ENCODE measurements at regions not wholly inside any gene's neighbourhood (a gene's known extent, or its start where the extent isn't known, plus 50 kb on each side); places are given as distances from the start of the nearest gene placed in this dataset.
"Not testable (repeated sequence)": the region's sequence is repeated elsewhere in the genome, so short reads cannot be mapped to it uniquely, and the experiment has no call there.

DNA sequence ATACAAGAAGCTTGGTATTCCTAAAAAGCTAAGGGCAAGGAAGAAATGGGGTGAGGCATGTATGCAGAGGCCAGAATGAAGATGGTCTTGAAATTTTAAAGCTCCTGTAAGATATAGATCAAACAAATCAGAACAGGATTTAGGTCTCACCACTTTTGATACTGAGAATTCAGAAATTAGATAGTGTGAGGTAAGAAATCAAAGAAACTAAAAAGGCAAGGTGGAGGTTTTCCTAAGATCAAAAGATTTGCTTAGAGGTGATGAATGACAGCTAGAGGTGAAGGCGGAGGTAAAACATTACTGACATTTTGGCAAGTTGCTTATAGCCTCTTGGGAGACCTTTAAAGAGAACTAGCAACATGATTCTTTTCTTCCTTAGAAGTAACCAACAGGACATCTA lies 225.2 kb upstream of the SGK1 start:
- no peak overlapping the region for H3K4me3 Mint-ChIP-seq
- H3K27ac Mint-ChIP-seq = no peak overlapping the region
- no peaks in the 10 kb centered on the region for H3K4me1 Mint-ChIP-seq
- no peaks in the 10 kb centered on the region for H3K36me3 Mint-ChIP-seq (ENCODE audit: low read depth)
- H3K9me3 Mint-ChIP-seq = peaks cover 2% of the 10 kb centered on the region
- no peaks in the 10 kb centered on the region for H3K27me3 Mint-ChIP-seq (ENCODE audit: low read depth)
- TF ChIP-seq, protein P1, sequence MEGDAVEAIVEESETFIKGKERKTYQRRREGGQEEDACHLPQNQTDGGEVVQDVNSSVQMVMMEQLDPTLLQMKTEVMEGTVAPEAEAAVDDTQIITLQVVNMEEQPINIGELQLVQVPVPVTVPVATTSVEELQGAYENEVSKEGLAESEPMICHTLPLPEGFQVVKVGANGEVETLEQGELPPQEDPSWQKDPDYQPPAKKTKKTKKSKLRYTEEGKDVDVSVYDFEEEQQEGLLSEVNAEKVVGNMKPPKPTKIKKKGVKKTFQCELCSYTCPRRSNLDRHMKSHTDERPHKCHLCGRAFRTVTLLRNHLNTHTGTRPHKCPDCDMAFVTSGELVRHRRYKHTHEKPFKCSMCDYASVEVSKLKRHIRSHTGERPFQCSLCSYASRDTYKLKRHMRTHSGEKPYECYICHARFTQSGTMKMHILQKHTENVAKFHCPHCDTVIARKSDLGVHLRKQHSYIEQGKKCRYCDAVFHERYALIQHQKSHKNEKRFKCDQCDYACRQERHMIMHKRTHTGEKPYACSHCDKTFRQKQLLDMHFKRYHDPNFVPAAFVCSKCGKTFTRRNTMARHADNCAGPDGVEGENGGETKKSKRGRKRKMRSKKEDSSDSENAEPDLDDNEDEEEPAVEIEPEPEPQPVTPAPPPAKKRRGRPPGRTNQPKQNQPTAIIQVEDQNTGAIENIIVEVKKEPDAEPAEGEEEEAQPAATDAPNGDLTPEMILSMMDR (IDR thresholded peaks at IDR 0.05; ENCODE audit: unreplicated experiment in 3 of 3) = no peak

GRCh38 chr6:134541001-134541400 lies 223.1 kb upstream of the SGK1 start:
- H3K4me3 Mint-ChIP-seq = no peak overlapping the region
- no peaks in the 10 kb centered on the region for H3K4me1 Mint-ChIP-seq
- TF ChIP-seq, protein P1 (IDR thresholded peaks at IDR 0.05; ENCODE audit: unreplicated experiment in 3 of 3) = no peak

GRCh38 chr6:134539865-134540323 lies 222.0 kb upstream of the SGK1 start:
- Mint-ChIP-seq H3K27me3 (ENCODE audit: low read depth) (no peaks in the 10 kb centered on the region), H3K36me3 (ENCODE audit: low read depth) (no peaks in the 10 kb centered on the region), H3K27ac (no peak overlapping the region), H3K9me3 (no peaks in the 10 kb centered on the region), H3K4me3 (no peak overlapping the region), H3K4me1 (no peaks in the 10 kb centered on the region)
- TF ChIP-seq, protein P1 (IDR thresholded peaks at IDR 0.05; ENCODE audit: unreplicated experiment in 3 of 3) = no peak

More at GRCh38 chr6:134541001-134541400, 223.1 kb upstream of the SGK1 start:
- Mint-ChIP-seq H3K27ac (no peak overlapping the region), H3K9me3 (no peaks in the 10 kb centered on the region), H3K27me3 (ENCODE audit: low read depth) (no peaks in the 10 kb centered on the region), H3K36me3 (ENCODE audit: low read depth) (no peaks in the 10 kb centered on the region)

- H3K36me3 Mint-ChIP-seq (ENCODE audit: low read depth); H3K4me1 Mint-ChIP-seq; H3K9me3 Mint-ChIP-seq; H3K4me3 Mint-ChIP-seq; H3K27ac Mint-ChIP-seq; H3K27me3 Mint-ChIP-seq (ENCODE audit: low read depth): not testable (repeated sequence)
Measured at GRCh38 chr6:134537765-134538164, 219.9 kb upstream of the SGK1 start.

- H3K36me3 Mint-ChIP-seq (ENCODE audit: low read depth) = no peaks in the 10 kb centered on the region
- no peaks in the 10 kb centered on the region for H3K27me3 Mint-ChIP-seq (ENCODE audit: low read depth)
- H3K9me3 Mint-ChIP-seq = no peaks in the 10 kb centered on the region
- H3K27ac Mint-ChIP-seq = no peak overlapping the region
- TF ChIP-seq, protein P1 (IDR thresholded peaks at IDR 0.05; ENCODE audit: unreplicated experiment in 3 of 3) = no peak
- H3K4me1 Mint-ChIP-seq = peaks cover 8% of the 10 kb centered on the region
- no peak overlapping the region for H3K4me3 Mint-ChIP-seq
Measured at GRCh38 chr6:134537146-134537555, 219.2 kb upstream of the SGK1 start.

DNA sequence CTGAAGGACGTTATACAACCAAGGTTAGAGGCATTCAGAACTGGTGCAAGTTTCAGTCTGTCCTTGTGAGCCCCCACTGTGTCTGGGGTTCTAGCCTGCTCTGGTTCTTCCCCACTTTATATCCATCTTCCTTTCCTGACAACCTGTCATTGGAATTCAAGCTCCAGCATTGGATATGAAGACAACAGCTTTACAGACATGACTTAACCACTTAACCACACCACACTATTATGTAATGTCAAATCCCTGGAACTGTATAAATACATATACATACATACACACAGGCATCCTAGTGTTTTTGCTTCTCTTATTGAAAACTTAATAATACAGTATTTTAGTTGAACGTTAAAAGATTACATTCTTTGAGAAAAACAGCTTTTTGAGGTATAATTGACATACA lies 217.9 kb upstream of the SGK1 start:
- TF ChIP-seq, protein P1 (IDR thresholded peaks at IDR 0.05; ENCODE audit: unreplicated experiment in 3 of 3) = no peak
- H3K27me3 Mint-ChIP-seq (ENCODE audit: low read depth) = no peaks in the 10 kb centered on the region
- H3K36me3 Mint-ChIP-seq (ENCODE audit: low read depth) = no peaks in the 10 kb centered on the region
- no peaks in the 10 kb centered on the region for H3K9me3 Mint-ChIP-seq
- H3K4me3 Mint-ChIP-seq = no peak overlapping the region
- no peak overlapping the region for H3K27ac Mint-ChIP-seq
- H3K4me1 Mint-ChIP-seq = peaks cover 19% of the 10 kb centered on the region
